A673 (cell line): ENCODE measurements at regions not wholly inside any gene's neighbourhood (a gene's known extent, or its start where the extent isn't known, plus 50 kb on each side); places are given as distances from the start of the nearest gene placed in this dataset.

Experiments
- CTCF ChIP-seq: fragments of 300-800, 200-600 bp; sonication (generic); conservative IDR thresholded peaks from 2 replicates; pipeline ENCODE4 v1.5.1; 2017; ENCODE audit warnings: low read depth, mild to moderate bottlenecking, antibody characterized with exemption, low read length, moderate library complexity, mixed read lengths
- EZH2 ChIP-seq: fragments of 200-600 bp; sonication (generic); IDR thresholded peaks from 2 replicates; pipeline ENCODE4 v1.6.1; 2017; ENCODE audit warnings: borderline replicate concordance, low read depth, mild to moderate bottlenecking, mixed read lengths, antibody characterized with exemption, low read length; ENCODE audit not compliant: poor library complexity, severe bottlenecking

DNA sequence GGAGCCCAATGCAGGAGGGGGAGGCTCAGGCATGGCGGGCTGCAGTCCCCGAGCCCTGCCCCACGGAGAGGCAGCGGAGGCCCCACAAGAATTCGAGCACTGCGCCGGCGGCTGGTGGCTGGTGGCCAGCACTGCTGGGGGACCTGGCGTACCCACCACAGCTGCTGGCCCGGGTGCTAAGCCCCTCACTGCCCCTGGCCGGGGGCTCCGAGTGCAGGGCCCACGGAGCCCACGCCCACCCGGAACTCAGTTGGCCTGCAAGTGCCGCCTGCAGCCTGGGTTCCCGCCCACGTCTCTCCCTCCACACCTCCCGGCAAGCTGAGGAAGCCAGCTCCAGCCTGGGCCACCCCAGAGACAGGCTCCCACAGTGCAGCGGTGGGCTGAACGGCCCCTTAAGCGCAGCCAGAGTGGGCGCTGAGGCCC lies 780.3 kb downstream of the DTWD2 start:
- TF ChIP-seq CTCF = no peak
- TF ChIP-seq EZH2 = no peak
